ENCODE measurements at regions not wholly inside any gene's neighbourhood (a gene's known extent, or its start where the extent isn't known, plus 50 kb on each side); places are given as distances from the start of the nearest gene placed in this dataset.

DNA sequence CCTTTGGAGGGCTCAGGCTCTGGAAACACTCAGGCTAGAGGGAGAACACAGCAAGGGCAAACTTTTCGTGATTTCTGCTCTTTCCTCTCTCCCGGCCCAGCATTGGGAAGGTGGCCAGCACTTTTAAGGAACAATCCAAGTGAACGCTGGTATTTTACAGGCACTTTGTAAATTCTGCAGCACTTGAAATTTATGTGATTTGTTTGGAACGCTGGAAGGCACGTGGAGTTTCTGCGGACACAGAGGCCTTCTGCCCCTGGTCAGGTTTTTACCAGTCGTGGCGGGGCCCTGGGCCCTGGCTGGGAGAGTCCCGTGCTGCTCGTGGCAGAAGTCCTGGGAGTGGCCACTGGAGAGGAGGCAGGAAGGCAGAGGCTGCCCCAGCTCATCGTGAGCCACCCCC is 188.6 kb downstream of the ENGASE start:
- no peak for DNase-seq

DNA sequence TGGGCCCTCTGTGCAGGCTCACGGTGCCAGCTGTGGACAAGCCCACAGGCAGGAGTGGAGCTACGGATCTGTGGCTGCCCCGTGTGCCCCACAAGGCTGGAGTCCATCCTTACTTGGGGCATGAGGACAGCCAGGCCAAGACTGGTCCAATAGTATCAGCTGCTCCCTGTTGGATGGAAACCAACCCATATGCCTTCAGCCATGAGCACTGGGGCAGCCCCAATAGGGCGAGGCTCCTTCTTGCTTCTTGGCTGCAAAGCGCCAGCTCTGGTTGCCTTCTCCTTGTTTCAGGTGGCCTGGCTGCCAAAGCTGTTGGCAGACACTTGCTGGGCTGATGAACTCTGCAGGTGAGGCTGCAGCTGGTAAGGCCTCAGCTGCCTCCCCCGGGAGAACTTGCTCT is 188.0 kb downstream of the ENGASE start:
- DNase-seq: no peak

DNA sequence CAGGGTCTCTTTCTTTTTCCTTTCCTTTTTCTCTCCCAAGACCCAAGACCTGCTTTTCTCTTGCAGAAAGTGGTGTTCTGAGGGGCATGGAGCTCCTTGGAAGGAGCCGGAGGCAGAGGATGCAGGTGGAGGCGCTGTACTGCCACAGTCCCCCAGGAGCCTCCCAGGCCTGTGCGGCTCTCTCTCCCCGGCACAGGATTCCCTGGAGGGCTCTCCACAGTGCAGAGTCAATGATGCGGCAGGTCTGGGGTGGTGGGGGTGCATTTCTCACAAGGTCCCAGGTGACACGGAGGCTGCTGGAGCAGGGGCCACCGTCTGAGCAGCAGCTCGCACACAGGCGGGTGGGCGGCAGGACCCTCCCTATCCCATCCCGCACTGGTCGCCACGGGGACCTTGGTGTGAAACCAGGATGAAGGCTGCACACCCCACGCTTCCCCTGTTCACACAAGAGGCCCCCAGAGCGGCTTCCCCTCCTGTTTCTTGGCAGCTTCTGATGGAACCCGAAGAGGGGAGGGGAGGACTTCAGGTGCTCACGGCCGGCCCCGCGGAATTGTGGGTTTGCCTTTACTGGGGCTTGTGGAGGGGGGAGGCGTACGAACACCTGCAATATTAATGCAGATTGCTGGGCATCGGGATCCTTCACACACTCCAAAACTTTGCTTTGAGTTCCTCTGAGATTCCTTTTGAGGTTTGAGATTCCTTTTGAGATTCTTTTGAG is 186.9 kb downstream of the ENGASE start:
- no peak for DNase-seq

DNA sequence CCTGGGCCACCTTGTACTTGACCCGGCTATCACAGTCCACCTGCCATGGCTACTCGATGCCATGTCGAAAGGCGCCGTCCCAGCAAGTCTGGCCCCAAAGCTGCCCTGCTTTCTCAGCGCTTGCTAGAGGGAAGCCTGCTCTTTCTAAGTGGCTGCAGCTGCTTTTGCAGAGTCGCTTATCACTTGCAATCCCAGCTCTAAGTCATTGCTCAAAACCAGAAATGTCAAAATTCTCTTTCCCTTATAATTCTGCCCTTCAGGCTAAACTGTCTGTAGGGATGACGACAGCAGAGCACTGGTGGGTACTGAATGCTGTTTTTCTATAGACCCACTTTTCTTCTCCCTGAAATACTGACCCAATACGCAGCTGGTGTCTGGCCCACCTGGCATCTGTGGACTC is 184.2 kb downstream of the ENGASE start:
- no peak for DNase-seq

DNA sequence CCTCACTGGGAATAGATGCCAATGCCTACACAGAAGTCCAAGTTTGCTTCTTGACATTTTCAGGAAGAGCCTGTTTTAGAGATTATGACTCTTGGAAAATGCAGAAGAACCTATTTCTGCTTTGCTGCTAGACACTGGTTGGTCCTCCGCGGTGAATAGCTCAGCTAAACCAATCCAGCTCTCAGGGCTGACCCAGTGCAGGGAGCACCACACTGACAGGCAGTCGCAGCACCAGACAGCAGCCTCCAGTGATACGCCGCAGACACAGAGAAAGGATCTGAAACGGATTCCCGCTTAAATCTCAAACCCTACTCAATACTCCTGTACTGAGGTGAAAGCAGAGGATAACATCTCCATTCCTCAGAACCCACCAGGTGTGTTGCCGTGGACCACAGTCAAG is 183.4 kb downstream of the ENGASE start:
- DNase-seq: no peak

DNA sequence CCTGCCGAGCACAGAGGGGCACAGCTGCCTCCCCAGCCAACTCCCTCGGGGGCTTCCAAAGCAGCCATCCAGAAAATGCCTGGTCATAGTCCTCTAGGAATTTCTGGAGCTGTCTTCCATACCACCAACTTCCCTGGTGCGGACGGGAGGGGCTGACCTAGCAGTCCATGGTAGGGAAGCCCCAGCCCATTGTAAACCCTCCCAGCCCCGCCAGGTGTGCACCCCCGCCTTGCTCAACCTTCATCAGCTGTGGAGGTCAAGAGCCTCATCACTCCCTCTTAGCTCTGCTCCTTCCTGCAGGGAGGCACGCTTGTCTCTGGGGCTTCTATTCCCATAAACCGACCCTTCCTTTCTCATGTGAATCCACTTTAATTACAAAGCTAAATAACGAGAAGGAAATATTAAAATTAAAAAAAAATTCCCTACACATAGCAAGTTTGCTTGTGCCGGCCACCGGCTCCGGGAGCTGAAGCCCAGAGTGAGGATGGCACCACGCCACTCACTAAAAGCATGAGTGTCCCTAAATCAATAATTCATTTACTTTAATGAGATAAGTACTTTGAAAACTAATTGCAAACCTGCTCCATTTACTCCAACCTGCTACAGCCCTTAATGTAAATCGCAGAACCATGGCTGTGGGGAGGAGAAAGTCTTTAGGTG is 181.4 kb downstream of the ENGASE start:
- DNase-seq: no peak

DNA sequence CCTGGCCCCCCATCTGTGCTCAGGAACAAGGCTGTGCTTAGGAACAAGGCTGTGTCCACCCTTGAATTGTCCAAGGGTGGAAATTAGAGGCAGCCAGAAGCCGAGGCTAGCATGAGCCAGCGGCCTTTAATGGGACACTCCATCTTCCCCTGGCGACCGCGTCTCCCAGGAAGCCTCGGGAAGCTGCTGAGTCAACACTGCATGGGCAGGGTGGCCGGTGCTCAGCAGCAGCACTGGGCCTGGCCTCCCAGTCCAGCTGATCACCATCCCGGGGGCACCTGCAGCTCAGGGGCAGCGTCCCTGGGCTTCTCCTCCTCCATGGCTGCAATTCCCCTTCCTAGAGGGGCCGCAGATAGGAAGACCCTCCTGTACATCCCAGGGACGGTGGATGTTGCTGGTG is 180.8 kb downstream of the ENGASE start:
- no peak for DNase-seq

DNA sequence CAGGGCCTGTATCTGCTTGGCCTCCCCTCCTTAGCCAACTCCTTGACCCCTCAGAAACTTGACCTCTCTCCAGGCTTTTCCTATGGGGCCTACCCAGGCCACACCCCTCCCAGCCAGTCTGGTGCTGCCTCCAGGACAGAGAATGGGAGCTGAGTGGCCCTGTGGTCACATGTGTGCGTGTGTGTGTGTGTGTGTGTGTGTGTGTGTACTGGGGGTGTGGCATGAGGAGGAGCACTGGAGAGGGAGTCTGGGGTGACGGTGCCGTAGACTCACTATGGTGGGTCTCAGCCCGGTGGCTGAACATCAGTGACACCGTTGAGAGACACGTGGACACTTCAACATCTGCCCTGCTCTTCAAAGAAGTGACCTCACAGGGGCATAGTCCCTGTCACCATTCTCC is 180.4 kb downstream of the ENGASE start:
- DNase-seq: no peak

DNA sequence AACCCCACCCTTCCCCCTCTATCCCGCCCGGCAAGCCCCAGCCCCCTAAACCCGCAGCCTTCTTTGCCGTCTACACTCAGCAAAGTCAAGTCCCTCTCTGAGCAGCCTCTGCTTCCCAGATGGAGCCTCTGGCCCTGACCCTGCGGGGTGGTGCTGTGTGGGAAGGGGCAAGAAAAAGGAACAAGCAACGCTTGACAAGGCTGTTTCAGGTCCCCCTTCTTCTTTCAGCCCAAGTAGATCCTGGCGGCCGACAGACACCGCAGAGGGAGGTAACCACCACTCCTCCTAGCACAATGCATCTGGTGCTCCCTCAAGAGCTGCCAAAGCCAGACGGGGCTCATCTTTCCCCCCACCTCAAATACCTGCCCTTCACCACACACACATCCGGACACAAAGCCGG is 178.3 kb downstream of the ENGASE start:
- no peak for DNase-seq

DNA sequence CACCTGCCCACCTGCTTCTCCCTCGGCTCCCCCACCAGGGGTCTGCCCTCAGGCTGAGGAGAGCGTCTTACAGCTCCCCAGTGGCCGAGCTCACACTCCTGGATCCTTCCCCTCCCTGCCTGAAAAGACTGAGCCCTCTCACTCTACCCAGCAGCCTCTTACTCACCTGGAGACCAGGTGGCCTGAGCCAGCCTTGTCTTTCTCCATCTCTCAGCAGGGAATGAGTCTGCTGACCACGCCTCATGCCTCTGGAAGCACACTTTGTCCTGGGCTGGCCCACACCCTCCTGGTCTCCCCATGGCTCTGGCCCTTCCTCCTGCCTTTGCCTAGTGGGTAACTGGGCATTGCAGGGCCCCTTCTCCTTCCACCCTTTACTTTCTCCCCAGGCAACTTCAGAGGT is 177.2 kb downstream of the ENGASE start:
- no peak for DNase-seq

DNA sequence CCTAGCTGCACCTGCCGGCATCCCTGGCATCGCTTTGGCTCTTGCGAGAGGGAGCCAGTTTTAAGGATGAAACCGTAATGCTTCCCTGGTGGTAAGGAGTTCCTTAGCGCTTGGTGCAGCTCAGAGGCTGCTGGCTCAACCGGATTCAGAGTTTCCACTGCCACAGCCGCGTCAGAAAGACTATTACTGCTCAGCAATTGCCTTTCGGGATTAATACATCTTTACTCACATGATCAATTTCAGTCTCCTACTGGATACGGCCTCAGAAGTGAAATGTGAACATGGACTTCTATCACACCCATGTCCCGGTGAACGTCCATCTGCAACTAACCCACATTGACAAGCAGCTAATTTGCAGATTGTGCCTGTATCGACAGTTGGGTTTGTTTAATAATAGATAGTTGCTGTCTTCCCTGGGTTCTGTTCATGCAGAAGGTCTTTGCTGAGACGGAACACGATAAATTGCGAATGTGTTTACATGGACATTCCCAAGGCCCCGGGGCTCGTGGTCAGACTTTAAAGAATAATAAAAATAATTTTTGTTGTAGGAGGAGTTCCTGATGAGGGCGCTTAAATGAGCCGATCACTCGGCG is 175.4 kb downstream of the ENGASE start:
- no peak for DNase-seq

DNA sequence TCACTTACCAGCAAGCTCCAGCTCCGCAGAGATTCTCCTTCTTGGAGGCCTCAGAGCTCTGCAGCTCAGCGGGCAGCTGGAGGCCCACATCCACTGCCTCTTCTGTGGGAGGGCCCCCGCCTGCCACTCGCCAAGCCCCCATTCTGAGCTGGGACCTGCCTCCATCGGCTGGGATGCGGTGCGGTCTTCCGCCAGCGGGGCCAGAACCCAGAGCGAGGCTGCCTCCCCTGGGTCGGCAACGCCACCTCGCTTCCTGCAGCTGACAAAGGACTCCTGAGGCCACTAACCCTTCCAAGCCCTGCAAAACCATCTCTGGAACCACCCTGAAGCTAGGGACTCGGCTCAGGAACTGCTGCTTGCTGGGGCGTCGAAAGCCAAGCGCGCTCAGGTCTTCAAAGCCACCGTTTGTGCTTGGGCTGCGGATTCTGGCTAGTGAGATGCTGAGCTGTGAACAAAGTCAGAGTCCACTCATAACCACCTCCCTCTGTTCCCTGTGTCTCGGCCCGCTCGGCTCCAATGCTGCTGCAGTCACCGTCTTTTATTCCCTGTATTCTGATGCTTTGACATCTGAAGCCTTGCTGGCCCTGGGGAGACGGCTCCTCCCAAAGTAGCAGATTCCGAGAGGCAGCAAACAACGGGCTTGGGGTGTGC is 174.3 kb downstream of the ENGASE start:
- no peak for DNase-seq

DNA sequence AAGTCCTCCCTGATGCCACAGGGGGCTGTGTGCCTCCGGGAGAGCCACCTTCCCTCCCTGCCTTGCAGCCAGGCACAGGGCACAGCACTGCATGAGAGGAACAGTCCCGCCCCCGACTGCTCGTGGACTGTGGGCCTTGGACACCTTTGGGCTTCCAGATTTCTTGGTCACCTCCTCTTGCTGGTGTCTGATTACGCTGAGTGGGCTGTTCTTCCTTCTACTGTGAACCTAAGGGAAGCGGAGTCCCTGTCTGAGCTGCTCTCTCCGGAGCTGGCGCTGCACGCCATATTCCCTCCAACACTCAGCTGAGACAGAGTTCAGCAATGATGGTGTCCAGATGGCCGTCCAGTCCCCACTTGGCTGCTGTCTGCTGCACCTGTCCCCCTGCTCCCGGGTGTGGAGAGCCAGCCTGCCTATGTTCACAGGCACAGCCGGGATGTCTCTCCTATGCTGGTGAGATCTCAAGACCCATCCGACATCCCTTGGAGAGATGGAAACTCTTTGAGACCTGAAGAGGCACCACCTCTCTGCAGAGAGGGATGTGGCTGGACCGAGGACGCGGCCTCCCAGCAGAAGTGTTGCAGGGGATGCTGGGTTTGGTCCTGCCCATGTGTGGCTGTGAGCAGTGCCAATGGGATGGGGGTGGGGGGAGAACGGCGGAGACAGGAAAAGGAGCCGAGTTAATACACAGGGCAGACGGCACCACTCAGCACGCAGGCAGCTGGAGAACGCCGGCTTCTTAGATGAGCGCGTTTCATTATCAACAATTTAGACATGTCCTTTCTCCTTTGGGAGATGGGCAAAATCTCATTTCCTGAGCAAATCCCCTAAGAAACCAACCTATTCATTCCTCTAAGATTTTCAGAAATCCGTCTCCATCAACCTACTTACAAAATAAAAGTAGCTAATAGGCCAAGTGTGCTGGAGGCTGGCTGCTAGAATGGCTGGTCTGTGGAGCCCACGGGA is 171.9 kb downstream of the ENGASE start:
- DNase-seq: no peak

DNA sequence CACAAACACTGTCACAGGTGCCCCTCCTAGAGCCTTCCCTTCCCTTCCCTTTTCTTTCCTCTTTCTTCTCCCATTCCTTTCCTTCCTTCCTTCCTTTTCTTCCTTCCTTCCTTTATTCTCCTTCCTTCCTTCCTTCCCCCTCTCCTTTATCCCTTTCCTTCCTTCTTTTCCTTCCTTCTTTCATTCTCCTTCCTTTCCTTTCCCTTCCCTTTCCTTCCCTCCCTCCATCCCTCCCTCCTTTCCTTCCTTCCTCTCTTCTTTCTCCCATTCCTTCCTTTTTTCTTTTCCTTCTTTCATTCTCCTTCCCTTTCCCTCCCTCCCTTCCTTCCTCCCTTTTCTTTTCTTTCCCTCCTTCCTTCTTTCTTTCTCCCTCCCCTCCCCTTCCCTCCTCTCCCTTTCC is 170.0 kb downstream of the ENGASE start:
- DNase-seq: no peak

DNA sequence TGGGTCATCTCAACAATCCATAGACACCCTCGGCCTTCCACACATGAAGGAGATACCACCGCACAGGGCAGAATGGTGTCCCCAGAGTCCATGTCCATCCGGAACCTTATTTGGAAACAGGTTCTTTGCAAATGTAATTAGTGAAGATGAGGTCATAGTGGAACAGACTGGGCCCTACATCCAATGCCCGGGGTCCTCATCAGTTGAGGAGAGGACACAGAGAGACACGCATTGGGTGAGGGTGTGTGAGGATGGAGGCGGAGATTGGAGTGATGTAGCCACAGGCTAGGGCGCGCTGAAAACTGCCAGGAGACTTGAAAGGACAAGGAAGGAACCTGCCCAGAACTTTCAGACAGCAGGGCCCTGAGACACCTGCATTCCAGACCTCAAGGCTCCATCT is 169.4 kb downstream of the ENGASE start:
- no peak for DNase-seq

DNA sequence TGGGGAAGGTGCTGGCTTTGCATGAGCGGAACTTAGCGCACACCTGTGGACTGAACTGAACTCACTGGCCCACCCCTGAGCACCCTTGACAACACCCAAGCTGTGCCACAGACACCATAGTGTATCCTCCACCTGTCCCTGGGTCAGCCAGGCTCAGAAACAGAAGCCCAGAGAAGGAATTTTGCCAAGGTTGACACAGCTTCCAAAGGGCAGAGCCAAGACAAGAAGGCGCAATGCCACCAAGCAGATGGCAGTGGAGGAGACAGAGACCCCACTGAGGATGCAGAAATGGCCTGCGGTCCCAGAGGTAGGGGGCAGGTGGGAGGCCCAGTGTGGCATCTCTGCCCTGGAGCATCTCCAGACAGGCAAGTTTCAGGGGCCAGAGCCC is 169.0 kb downstream of the ENGASE start:
- DNase-seq: no peak

DNA sequence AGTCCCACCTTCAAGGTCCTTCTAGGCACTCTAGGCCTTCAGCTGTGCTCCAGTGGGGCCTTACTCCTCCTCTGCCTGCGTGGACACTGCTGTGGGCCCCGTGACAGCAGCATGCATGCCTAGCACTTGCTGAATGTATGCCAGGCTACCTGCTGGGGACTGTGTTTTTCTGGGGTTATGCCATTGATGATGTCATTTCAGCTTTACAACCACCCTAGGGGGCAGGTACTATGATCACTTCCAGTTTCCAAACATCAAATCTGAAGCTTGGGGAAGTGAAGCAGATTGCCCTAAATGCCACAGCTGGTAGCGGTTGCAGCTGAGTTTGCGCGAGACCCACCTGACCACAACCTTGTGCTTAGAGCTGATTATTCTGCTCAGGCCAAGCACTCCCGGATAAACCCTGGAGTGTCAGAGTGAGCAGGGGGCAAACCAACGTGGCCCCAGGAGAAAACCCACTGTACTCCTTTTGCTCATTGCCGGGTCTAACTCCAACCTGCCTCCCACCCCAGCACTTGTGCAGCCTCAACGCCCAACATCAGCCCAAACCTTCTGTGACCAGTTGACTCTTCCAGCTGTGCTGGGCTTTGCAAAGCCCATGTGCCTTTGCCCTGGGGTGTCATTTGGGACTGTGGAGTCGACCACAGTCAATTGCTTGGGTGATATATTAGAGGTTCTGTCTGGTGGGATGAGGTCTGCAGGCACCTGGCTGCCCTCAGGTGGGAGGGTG is 168.4 kb downstream of the ENGASE start:
- no peak for DNase-seq

DNA sequence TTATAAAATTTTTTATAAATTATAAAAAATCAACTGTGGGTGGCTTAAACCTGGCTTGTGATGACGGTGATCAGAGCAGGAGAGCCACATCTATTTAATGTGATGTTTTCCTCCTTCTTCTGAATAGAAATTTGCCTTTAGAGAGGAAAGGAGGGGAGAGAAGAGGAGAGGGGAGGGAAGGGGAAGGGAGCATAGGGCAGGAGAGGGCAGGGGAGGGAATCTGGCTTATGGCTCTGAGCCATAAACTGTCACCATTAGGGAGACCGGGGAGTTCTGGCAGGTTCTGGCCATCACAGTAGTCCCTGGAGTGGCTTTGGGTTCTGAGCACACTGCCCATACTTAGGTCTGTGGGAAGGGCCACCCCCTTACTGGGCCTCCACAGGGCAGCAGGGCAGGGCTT is 167.8 kb downstream of the ENGASE start:
- no peak for DNase-seq

DNA sequence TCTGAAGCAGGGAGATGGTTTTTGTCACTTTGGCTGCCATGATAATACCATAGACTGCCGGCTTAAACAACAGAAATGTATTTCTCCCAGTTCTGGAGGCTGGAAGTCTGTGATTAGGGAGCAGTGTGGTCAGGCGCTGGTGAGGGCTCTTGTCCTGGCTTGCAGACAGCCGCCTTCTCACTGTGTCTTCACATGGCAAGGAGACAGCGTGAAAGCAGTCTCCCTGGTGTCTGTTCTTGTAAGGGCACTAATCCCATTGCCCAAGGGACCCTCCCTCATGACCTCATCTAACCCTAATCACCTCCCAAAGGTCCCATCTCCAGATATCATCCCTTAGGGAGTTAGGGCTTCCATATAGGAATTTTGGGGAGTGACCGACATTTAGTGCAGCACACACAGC is 167.0 kb downstream of the ENGASE start:
- DNase-seq: no peak

DNA sequence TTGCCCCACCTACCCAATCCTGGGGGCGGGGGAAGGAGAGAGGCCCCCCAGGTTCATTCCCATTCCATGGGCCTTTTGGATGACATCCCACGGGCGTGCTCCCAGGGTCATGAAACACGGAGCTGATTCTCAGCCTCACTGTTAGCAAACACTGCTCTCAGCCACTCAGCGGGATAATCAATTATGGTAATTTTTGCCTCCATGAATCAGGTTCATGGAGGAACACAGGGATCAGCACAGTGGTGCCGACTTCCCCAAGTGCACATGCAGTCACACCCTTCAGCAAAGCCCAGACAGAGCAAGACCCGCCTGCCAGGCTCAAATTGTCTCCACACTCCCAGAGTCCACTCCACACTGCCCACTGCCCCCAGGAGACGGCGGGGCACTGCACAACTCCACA is 164.6 kb downstream of the ENGASE start:
- DNase-seq: no peak

DNA sequence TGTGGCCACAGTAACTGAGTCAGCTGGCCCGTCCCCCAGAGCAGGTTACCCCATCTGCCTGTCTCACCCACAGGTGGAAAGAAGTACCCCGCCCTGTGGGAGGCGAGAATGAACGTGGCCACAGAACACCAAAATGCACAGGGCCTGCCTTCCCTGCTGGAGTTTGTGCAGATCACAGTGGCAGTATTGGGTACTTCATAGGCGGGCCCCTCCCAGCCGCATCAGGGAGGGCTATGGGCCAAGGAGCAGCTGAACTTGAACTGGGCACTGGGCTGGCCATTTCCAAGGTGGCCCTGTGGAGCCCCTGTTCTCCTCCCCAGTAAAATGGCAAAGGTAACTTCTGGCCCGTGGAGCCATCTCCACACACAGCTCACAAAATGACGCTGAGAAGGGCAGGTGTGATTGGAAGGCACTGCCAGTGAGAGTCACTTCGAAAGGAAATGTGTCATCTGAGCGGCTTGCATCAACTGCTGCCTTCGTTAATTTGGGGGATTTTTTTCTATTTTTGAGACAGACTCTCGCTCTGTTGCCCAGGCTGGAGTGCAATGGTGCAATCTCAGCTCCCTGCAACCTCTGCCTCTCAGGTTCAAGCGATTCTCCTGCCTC is 162.9 kb downstream of the ENGASE start:
- DNase-seq: no peak

DNA sequence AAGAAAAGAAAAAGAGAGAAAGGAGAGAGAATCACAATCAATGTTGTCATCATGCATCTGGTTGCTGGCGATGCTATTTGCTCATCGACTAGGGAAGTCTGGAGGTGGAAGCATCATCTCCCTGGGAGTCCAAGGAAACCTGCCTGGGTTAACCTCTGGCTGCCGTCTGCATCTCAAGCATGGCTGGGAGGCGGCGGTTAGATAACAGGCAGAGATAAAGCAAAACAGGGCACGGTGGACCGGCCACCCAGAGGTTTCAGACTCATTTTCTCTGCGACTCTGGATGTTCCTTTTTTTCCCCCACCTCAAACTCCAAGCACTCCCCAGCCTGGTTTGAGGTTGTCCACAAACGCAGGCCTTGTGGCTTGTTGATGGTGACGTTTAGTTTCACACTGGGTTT is 161.2 kb downstream of the ENGASE start:
- DNase-seq: no peak
